SK-N-MC (cell line): ENCODE measurements at regions not wholly inside any gene's neighbourhood (a gene's known extent, or its start where the extent isn't known, plus 50 kb on each side); places are given as distances from the start of the nearest gene placed in this dataset.

ENCODE experiments used
- EZH2 ChIP-seq: fragments of 200-600 bp; sonication (generic); IDR thresholded peaks from one replicate; pipeline ENCODE4 v1.6.1; 2017; ENCODE audit warnings: antibody characterized with exemption
- POLR2AphosphoS5 ChIP-seq: IDR thresholded peaks from 2 replicates; pipeline ENCODE4 v1.6.1; 2012; ENCODE audit warnings: mild to moderate bottlenecking, low read depth, low read length, borderline replicate concordance

DNA sequence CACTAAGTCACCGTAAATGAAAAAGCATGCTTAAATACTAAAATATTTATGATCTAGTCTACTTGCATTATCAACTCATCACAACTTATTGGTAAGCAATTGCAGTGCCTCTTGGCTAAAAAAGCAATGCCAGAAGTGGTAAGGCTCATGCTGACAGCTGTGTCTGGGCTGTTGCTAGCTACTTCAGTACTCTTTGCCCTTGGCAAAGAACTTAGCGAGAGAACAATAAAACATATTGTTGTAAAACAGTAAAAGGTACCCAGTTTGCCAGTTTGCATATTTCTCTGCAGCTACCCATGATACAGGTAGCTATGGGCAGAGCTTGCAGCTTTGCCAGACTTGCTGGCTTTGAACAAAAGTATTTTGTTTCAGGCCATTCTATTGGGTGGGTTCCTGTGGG is 73.1 kb downstream of the ATP6V1G3 start:
- TF ChIP-seq EZH2 (no peak), POLR2AphosphoS5 (0 out of 2 replicates have a peak, but pooled peaks have one; percentile 18)
